ENCODE measurements at regions not wholly inside any gene's neighbourhood (a gene's known extent, or its start where the extent isn't known, plus 50 kb on each side); places are given as distances from the start of the nearest gene placed in this dataset.

GRCh38 chr5:89292487-89292886 lies 409.5 kb upstream of the MEF2C start (continued):
- TF ChIP-seq CTBP2 (IDR thresholded peaks at IDR 0.05; ENCODE audit: borderline replicate concordance, insufficient read depth, insufficient read length, low read length) (no peak), POU5F1 (IDR thresholded peaks at IDR 0.05; ENCODE audit: low read depth, low read length) (no peak), TAF1 (IDR thresholded peaks at IDR 0.05; ENCODE audit: low read depth, low read length) (no peak), SP1 (IDR thresholded peaks at IDR 0.05; ENCODE audit: low read depth, low read length) (no peak), RNF2 (IDR thresholded peaks at IDR 0.05; ENCODE audit: borderline replicate concordance, low read depth, low read length, missing control alignments, poor library complexity, severe bottlenecking) (no peak)
